Myocyte (in vitro differentiated cells): ENCODE measurements at regions not wholly inside any gene's neighbourhood (a gene's known extent, or its start where the extent isn't known, plus 50 kb on each side); places are given as distances from the start of the nearest gene placed in this dataset.
"Not testable (repeated sequence)": the region's sequence is repeated elsewhere in the genome, so short reads cannot be mapped to it uniquely, and the experiment has no call there.

ENCODE experiments used
- DNase-seq: peaks from one replicate; pipeline ENCODE4 v3.0.0-alpha.2; 2012; ENCODE audit warnings: low read depth

DNA sequence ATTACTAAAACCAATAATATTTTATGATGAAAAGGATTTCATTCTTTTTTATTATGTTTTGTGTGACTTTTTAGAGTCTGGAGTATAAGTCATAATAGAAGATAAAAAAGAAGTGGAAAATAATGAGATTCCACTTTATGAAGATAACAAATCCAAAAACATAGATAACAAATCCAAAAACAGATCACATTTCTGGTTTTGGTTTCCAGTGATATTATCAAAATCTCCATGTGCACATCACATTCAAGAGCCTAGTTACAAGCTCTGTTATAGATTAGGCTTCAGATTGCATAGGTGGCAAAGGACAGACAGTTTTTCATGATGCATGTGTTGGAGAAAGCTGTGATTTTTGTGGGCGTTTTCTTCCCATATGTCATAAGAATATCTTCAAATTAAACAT is 648.2 kb downstream of the STK39 start:
- no peak for DNase-seq

DNA sequence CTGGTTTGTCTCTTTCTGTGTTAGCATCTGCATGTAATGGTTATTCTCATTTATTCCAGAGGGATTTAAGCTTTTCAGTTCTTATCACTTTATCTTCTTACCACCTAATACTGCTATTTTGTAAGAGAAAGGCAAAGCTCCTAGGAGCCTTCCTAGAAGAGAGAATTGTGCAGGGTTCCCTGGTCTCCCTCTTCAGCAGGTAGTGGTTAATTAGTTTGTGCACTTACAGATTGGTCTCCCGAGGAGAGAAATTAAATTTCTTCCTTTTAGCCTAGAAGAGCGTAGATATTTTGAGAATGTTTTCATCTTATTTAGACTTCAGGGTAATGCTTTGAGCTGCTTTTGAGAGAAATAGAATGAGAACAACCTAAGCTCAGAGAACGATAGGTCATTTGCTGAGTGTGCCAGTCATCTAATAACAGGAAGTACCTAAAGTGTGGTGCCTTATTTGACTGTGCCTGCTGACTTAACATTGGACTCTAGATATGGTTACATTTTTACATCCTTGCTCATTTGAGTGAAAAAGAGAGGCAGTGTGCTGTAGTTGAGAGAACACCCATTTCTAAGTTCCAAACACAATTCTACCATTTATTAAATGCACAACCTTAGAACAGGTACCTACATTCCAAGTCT is 651.4 kb downstream of the STK39 start:
- DNase-seq, result no peak

DNA sequence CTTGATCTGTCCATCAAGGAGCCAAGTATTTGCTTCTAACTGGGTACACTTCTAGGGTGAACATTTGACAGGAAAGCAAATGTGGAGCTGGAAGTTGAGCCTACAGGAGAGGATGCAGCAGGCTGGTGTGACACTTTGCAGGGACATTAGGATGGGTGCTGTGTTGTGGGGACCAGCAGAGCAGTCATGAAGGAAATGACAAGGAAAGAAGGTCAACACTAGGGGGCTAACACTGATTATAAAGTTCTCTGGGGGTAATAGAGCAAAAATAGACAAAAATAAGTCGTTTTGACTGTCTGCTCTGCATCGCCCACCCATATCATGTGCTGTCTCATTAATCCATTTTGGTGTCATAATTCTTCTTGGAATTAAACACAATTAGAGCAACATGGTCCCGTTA is 652.4 kb downstream of the STK39 start:
- no peak for DNase-seq

DNA sequence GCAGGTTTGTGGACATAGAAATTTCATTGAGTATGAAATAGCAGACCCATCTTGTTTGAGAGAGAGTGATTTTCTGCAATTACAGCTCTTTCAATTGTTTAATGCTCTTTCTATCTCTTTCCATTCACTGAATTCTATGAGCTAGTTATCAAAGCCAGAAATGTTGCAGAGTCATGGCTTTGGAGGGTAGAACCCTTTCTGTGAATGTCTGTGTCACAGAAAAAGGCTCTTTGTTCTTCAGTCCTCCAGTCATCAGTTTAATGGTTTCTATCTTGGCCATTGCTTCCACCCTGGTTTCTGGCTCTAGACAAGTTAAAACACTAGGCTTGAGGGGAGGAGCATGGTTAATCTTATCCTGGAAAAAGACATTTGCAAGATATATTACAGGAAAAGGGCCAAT is 655.0 kb downstream of the STK39 start:
- DNase-seq, result no peak

DNA sequence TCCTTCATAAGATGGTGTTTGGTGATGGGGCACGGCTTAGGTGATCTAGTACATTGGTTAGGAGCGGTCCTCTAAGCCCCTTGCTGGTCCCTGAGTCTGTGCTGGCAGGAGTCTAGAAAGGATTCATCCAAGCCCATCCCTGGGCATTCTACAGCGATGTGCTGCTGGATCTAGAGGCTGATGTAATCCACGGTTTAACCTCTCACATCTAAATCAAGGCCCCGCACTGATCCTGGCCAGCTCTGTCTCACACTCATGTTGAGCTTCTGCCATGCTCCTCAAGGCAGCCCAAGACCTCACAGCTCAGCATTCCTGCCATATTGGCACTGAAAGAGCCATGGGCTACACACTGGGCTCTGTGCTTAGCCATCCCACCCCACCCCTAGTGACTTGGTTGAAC is 664.8 kb downstream of the STK39 start:
- no peak for DNase-seq

DNA sequence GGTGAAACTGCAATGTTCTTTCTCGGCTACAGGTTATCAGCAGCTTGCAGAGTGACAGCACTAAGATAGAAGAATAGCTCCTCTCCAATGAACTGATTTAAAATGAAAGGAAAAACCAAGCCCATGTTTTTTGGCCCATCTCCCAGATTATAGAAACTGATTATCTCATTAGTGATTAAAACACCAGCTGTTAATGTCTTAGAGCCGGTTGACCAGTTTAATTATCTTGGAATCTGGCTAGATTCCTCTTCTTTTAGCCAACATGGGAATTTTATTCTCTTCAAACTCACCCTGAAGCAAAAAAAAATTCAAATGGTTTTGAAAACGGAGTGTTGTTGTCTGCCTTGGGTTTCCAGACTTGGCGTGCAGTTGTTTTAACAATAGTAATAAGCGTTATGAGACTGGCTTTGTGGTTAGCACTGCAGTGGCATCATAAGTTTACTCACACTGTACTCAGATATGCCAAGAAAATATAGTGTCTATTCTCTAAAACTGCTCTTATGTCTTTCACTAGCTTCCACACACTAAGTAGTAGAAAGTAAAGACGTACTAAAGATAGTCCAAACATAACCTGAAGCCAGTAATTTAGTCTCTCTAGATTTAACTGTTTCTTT is 665.3 kb downstream of the STK39 start:
- no peak for DNase-seq

DNA sequence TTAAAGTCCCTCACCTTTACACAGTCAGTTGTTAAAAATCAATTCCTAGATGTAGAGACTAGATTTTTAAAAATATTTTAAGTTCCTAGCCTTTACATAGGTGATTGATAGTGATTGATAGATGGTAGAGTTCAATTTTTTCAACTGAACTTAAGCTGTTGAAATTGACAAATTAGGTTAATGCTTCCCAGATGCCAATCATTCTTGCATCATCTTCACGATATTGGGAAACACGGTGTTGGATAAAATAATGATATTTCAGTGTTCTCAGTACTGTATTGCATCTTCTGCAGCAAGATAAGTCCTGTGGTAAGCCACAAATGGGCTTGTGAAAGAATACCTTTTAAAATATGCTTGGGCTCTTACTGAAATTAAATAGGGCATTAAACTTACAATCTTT is 667.6 kb downstream of the STK39 start:
- DNase-seq, result no peak

DNA sequence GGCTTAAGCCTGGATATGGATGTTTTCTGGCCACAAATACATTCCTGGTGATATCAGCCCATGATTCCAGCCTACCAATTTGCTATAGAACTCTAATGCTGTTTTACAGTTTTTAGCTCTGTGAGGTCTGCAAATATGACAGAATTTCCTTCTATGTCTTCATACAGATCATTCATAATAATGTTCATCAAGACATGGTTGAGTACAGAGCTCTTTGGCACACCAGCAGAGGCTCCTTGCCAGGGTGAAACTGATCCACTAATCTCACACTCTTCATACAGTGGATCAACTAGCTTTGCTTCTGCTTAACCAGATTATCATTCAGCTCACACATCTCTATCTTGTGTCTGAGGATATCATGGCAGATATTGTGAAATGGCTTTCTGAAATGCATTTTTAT is 672.1 kb downstream of the STK39 start:
- DNase-seq, result no peak

DNA sequence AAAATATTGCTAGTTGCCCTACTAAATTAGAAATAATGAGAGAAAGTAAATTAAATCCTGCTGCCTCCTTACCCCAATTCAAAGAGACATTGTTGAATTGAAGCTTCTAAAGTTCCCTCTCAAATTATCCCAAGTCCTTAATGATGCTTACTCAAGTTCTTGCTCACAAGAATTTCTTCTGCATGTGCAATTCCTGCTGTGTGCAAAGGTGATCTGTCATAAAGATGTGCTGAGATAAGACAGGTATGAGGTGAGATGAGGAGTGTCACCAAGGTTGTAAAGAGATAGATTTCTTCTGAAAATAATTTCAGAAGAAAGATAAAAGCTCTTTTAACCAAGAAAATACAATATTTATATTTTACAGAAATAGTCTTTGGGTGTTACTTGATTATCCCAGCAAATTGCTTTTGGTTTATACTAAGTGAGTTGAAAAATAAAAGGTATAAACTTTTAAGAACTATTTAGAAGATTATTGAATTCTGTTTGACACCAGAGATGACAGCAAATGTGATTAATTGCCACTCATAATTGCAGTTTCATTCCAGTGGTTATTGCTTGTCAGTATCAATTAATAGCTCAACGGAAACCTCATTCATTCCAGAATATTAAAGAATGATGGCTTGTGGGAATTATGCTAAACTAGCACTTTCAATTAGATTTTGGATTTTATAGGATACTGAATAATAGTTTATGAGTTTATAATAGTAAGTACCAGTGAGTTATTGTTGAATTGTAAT is 674.3 kb downstream of the STK39 start:
- DNase-seq, result no peak

DNA sequence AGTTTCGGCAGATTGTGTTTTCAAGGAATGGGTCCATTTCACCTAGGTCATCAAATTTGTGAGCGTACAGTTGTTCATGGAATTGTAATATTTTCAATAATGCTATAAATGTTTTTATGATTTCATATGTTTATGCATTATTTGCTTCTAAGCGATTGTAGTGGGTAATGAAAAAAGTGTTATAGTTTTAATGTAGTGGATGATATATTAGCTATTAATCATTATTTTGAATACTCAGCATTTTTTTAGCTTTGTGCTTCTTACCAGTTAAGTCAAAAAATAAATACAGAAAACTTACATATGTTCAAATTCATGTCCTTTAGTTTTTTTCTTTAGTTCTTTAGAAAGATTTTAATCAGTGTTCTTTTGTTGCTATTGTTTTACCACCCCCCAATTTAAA is 677.0 kb downstream of the STK39 start:
- DNase-seq, result no peak

DNA sequence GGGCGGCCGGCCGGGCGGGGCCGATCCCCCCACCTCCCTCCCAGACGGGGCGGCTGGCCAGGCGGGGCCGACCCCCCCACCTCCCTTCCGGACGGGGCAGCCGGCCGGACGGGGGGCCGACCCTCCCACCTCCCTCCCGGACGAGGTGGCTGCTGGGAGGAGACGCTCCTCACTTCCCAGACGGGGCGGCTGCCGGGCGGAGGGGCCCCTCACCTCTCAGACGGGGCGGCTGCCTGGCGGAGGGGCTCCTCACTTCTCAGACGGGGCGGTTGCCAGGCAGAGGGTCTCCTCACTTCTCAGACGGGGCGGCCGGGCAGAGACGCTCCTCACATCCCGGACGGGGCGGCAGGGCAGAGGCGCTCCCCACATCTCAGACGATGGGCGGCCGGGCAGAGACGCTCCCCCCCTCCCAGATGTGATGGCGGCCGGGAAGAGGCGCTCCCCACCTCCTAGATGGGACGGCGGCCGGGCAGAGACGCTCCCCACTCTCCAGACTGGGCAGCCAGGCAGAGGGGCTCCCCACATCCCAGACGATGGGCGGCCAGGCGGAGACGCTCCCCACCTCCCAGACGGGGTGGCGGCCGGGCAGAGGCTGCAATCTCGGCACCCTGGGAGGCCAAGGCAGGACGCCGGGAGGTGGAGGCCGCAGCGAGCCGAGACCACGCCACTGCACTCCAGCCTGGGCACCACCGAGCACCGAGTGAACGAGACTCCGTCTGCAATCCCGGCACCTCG is 675.8 kb downstream of the XIRP2 start:
- not testable (repeated sequence) for DNase-seq

DNA sequence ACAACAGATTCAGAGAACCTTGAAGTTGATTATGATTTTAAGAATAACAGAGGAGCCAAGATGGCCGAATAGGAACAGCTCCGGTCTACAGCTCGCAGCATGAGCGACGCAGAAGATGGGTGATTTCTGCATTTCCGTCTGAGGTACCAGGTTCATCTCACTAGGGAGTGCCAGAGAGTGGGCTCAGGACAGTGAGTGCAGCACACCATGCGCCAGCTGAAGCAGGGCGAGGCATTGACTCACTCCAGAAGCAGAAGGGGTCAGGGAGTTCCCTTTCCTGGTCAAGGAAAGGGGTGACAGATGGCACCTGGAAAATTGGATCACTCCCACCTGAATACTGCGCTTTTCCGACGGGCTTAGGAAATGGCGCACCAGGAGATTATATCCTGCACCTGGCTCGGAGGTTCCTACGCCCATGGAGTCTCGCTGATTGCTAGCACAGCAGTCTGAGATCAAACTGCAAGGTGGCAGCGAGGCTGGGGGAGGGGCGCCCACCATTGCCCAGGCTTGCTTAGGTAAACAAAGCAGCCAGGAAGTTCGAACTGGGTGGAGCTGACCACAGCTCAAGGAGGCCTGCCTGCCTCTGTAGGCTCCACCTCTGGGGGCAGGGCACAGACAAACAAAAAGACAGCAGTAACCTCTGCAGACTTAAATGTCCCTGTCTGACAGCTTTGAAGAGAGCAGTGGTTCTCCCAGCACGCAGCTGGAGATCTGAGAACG is 670.2 kb downstream of the XIRP2 start:
- not testable (repeated sequence) for DNase-seq

DNA sequence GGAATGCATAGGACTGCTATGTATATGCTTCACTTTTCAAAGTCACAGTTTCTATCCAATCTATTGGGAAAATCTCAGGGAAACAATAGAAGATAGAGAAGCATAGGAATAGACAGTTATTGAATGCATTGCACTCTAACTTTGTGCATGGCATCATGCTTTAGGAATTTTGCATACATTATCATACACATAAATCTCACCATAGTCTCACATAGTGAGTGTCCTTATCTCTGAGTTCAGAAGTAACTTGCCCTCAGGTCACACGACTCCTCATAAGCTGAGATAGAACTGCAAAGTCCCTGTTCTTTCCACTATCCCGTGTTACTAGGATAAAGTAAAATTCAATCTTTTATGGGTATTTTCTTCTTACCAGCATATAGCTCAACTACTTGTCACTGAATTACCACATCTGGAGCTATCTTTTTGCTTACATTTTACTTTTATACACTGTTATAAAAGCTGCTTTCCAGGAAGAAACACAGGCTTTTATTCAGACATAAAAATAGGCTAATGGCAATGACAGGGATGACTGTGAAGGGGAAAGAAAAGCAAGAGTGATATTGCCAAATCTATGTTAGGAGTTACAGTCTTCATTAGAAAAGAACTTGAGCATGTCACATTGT is 666.9 kb downstream of the XIRP2 start:
- no peak for DNase-seq

DNA sequence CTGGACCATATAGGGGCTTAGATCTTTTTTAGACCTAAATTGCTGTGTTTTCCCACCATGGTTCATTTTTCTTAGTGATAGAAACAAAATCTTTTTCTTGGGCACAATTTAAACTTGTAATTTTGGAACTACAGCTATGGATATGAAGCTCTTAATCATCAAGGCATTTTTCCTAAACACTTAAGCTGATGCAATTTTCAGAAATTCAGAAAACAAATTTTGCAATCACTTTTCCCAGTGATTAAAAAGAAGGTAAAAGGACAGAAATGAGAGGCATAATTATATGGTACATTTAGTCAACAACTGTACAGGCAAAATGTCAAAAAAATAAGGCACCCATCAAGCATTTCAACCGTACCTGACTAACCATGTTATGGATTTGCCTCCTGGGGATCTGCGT is 665.4 kb downstream of the XIRP2 start:
- DNase-seq, result no peak

DNA sequence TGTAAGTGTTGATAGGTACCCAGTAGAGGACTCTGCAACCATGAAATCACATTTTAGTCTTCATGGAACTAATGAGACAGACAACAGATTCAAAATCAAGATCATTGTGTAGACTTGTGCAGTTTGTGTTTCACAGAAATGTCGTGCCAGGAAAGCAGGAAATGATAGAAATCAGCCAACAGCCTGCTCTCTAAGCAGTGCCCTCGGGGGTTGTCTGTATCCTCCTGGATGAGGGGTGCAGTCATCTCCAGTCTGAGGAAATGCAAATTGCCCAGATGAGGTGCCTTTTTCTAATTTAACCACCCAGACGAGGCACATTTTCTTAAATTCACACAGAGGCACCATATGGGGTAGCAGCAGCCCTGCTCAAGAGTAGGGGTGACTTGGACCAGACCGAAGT is 663.1 kb downstream of the XIRP2 start:
- DNase-seq, result no peak

DNA sequence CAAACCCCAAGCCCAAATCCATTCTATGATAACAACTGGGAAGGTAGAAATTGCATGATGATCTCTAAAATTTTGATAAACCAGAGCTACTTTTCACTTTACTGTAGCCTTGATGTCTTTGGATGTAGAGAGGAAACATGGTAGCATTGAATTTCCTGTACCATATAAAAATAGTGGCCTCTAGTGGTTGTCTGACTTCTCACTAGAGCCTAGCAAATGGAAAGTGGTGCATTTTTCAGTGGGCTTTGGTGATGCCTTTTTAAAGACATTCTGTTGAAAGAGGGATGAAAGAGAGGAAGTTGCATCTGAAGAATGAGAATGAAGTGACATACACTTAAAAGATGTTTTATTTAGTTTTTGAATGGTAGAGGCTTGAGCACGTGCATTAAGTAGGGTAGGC is 662.2 kb downstream of the XIRP2 start:
- DNase-seq, result no peak

DNA sequence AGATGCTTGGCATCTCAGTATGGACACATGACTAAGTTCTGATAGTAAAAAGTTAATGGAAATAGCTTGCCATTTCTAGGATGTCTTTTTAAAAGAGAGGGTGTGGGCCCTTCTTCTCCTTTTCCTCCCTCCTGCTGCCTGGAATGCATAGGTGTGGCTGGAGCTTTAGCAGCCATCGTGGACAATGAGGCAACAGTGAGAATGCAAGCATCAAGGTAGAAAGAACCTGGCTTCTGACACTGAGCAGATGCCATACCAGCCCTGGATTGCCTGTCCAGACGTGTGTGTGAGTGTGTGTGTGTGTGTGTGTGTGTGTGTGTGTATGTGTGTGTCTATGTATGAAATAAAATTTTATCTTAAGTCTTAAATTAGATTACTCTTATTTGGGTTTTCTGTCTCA is 660.1 kb downstream of the XIRP2 start:
- DNase-seq, result no peak

DNA sequence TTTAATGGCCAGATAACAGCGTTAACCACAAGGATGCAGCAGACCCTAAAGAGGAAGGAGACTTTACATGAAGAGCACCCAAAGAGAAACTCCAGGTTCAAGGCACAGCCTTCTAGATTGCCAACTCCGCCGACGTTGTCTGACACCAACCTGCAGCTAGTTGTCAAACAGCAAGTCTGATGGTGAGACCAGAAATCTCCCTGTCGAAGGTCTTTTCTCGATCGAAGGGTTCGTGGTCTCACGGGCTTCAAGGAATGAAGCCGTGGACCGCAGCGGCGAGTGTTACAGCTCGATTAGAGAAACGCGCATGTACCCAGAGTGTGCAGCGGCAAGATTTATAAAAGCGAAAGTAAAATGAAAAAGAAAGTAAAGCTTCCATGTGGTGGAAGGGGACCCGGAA is 656.3 kb downstream of the XIRP2 start:
- DNase-seq, result peak; percentile 6

DNA sequence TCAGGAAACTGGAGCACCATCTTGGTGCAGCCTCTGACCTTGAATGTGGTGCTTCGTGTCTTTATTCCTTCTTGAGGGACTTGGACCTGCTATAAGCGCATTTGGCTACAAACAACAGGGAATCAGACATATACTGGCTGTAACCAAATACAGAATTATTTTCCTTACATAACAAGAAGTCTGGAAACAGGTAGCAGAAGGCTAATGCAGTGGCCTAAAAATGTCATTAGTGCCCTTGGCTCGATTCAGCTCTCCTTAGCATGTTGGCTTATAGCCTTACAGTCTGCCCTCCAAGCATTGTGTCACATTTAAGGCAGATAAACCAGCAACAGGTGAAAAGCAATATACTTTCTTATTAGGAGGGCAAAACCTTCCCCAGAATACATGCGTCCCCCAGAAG is 655.4 kb downstream of the XIRP2 start:
- no peak for DNase-seq

DNA sequence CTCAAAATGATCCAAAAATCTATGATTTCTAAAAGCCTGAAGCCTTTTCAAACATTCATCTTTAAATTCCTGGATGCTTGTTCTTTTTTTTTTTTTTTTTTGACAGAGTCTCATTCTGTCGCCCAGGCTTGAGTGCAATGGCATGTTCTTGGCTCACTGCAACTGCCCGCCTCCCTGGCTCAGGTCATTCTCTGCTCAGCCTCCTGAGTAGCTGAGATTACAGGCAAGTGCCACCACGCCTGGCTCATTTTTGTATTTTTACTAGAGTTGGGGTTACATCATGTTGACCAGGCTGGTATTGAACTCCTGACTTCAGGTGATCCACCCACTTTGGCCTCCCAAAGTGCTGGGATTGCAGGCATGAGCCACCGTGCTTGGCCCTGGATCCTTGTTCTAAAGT is 649.5 kb downstream of the XIRP2 start:
- no peak for DNase-seq

DNA sequence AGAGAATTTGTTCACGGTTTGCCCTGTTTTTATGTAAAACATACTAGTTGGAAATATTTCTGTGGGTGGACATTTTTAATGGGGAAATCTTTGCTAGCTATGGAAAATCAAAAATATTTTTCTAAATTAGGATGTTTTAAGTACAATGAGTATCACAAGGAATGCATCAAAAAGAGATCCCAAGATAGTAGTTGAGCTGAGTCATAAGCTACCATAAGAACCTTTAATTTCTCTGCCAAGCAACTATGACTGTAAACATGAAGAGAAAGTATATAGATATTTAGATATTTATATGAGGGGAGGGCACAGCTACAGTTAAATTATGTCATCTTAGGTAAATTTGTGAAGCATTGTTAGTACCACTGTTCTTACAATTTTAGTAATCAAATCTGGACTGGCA is 646.2 kb downstream of the XIRP2 start:
- DNase-seq, result no peak
